ENCODE measurements at regions not wholly inside any gene's neighbourhood (a gene's known extent, or its start where the extent isn't known, plus 50 kb on each side); places are given as distances from the start of the nearest gene placed in this dataset.

GRCh38 chr13:34611671-34612070 lies 330.4 kb upstream of the NBEA start:
- DNase-seq: no peak
- 82 to 86% methylated on average over 1 of the region's 1 CpG for WGBS, 2 donors
- Histone ChIP-seq H3K36me3 (no peaks in the 10 kb centered on the region), H3K4me3 (no peak overlapping the region), H3K27me3 (no peaks in the 10 kb centered on the region), H3K27ac (no peak overlapping the region), H3K4me1 (no peaks in the 10 kb centered on the region), H3K9me3 (no peaks in the 10 kb centered on the region)
- intact Hi-C loops (cut with DNase I): no loop called here
- no peak for TF ChIP-seq POLR2A (IDR thresholded peaks at IDR 0.05)
- TF ChIP-seq CTCF (IDR thresholded peaks at IDR 0.05): no peak

- Histone ChIP-seq H3K4me3 (no peak overlapping the region), H3K4me1 (no peaks in the 10 kb centered on the region), H3K27ac (no peak overlapping the region), H3K27me3 (no peaks in the 10 kb centered on the region), H3K9me3 (no peaks in the 10 kb centered on the region), H3K36me3 (no peaks in the 10 kb centered on the region)
- 60 to 67% methylated on average over 7 of the region's 7 CpGs for WGBS, 2 donors
- intact Hi-C loops (cut with DNase I): no loop called here
- no peak for DNase-seq
- no peak for TF ChIP-seq POLR2A (IDR thresholded peaks at IDR 0.05)
- no peak for TF ChIP-seq CTCF (IDR thresholded peaks at IDR 0.05)
Measured at GRCh38 chr13:34617473-34618083, 324.5 kb upstream of the NBEA start.

GRCh38 chr13:34618654-34619053 lies 323.4 kb upstream of the NBEA start:
- intact Hi-C loops (cut with DNase I): no loop called here
- Histone ChIP-seq H3K36me3 (no peaks in the 10 kb centered on the region), H3K27me3 (no peaks in the 10 kb centered on the region), H3K4me1 (no peaks in the 10 kb centered on the region), H3K4me3 (no peak overlapping the region), H3K9me3 (no peaks in the 10 kb centered on the region), H3K27ac (no peak overlapping the region)
- 63 to 75% methylated on average over 5 of the region's 5 CpGs for WGBS, 2 donors
- TF ChIP-seq CTCF (IDR thresholded peaks at IDR 0.05): no peak
- TF ChIP-seq POLR2A (IDR thresholded peaks at IDR 0.05): no peak
- DNase-seq: no peak

GRCh38 chr13:34619326-34619725 lies 322.7 kb upstream of the NBEA start:
- Histone ChIP-seq H3K4me1 (no peaks in the 10 kb centered on the region), H3K36me3 (no peaks in the 10 kb centered on the region), H3K27me3 (no peaks in the 10 kb centered on the region), H3K27ac (no peak overlapping the region), H3K4me3 (no peak overlapping the region), H3K9me3 (no peaks in the 10 kb centered on the region)
- no peak for DNase-seq
- WGBS, 2 donors: 40 to 64% methylated on average over 5 of the region's 5 CpGs
- intact Hi-C loops (cut with DNase I): no loop called here
- TF ChIP-seq CTCF (IDR thresholded peaks at IDR 0.05) (no peak), POLR2A (IDR thresholded peaks at IDR 0.05) (no peak)

GRCh38 chr13:34620074-34620850 lies 321.8 kb upstream of the NBEA start:
- Histone ChIP-seq H3K4me1 (no peaks in the 10 kb centered on the region), H3K27me3 (no peaks in the 10 kb centered on the region), H3K4me3 (no peak overlapping the region), H3K36me3 (no peaks in the 10 kb centered on the region), H3K27ac (no peak overlapping the region), H3K9me3 (no peaks in the 10 kb centered on the region)
- TF ChIP-seq CTCF (IDR thresholded peaks at IDR 0.05) (no peak), POLR2A (IDR thresholded peaks at IDR 0.05) (no peak)
- DNase-seq: no peak
- WGBS, 2 donors: 60 to 66% methylated on average over 7 of the region's 7 CpGs
- intact Hi-C loops (cut with DNase I): no loop called here

Data from esophagus squamous epithelium (tissue), 5 donors.